ENCODE measurements at regions not wholly inside any gene's neighbourhood (a gene's known extent, or its start where the extent isn't known, plus 50 kb on each side); places are given as distances from the start of the nearest gene placed in this dataset.

DNA sequence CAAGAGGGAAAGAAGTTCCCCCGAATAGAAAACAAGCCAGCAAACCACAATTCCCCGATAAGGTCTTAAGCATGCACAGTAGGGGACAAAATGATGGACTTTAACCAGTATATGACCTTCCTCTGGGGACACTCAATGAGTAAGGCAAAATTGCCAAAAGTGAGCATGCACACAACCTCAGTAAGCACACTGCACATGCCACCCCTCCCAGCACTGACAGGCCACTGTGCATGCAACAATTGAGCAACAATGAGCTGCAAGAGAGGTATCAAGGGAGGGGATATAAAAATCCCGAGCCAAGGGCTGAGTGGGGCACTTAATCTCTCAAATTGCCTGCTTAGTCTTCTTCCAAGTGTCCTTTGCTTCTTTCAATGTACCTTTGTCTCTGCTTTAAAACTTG, 935.8 kb upstream of the SLC39A10 start:
- intact Hi-C loops (cut with micrococcal nuclease; ENCODE audit: unreplicated experiment) (no loop called here), in situ Hi-C loops (cut with HindIII; ENCODE audit: extremely low pct_ligation_motif_present, low pct_unique_long_range_greater_than_20kb) (no loop called here)
- Histone ChIP-seq H3K27me3 (ENCODE audit: control insufficient read depth in 1 of 2, insufficient read depth in 2 of 2, low read length in 2 of 2) (no peaks in the 10 kb centered on the region), H3K9me3 (ENCODE audit: low read length) (no peaks in the 10 kb centered on the region), H3K4me3 (replicated peaks in 1 of 3; ENCODE audit: insufficient read depth in 1 of 3, low read depth in 2 of 3, low read length in 3 of 3) (no peak overlapping the region), H3K27ac (ENCODE audit: extremely low read length, insufficient read depth, low read length) (no peak overlapping the region), H3K79me2 (ENCODE audit: insufficient read depth, low read length) (no peaks in the 10 kb centered on the region), H3K4me1 (ENCODE audit: insufficient read depth, low read length) (no peaks in the 10 kb centered on the region), H3K9ac (ENCODE audit: insufficient read depth, low read depth, low read length) (no peak overlapping the region), H4K20me1 (ENCODE audit: insufficient read depth, low read length) (no peaks in the 10 kb centered on the region), H2AFZ (ENCODE audit: low read length) (no peak overlapping the region), H3K4me2 (ENCODE audit: low read depth, low read length) (no peak overlapping the region), H3K36me3 (replicated peaks in 1 of 2; ENCODE audit: control insufficient read depth in 1 of 2, insufficient read depth in 2 of 2, low read length in 2 of 2) (no peaks in the 10 kb centered on the region)
- ChIA-PET POLR2A (no interaction called here), CTCF (ENCODE audit: low intra/inter-chr PET ratio, low total read pairs) (no interaction called here)
- FAIRE-seq (no peak), ATAC-seq (no peak), DNase-seq (ENCODE audit: low spot score) (no peak)
- no TSS peak for BruUV-seq (replicated peaks)
- 6% methylated on average over 3 of the region's 3 CpGs for whole genome bisulfite sequencing (ENCODE audit: low lambda C conversion rate)
- TF ChIP-seq, protein P1, sequence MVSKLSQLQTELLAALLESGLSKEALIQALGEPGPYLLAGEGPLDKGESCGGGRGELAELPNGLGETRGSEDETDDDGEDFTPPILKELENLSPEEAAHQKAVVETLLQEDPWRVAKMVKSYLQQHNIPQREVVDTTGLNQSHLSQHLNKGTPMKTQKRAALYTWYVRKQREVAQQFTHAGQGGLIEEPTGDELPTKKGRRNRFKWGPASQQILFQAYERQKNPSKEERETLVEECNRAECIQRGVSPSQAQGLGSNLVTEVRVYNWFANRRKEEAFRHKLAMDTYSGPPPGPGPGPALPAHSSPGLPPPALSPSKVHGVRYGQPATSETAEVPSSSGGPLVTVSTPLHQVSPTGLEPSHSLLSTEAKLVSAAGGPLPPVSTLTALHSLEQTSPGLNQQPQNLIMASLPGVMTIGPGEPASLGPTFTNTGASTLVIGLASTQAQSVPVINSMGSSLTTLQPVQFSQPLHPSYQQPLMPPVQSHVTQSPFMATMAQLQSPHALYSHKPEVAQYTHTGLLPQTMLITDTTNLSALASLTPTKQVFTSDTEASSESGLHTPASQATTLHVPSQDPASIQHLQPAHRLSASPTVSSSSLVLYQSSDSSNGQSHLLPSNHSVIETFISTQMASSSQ (IDR thresholded peaks at IDR 0.05; ENCODE audit: low read depth) = no peak
- TF ChIP-seq, protein P1 (CRISPR knock-in tag; IDR thresholded peaks at IDR 0.05; ENCODE audit: borderline replicate concordance) = no peak

DNA sequence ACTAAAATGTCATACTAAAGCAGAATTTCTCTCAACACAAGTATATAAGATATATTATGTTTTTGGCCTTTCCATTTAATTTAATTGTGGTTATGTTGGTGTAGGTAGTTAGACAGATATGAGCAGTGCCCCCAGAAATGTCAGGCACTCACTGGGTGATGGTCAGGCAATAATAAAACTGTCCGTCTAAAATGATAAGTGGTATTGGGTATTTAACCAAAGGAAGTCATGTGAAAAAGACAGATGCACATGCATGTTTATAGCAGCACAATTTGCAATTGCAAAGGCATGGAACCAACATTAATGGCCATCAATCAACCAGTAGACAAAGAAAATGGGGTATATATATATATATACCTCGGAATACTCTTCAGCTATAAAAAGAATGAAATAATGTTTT, 936.6 kb upstream of the SLC39A10 start:
- no peak for DNase-seq (ENCODE audit: low spot score)
- no peak for ATAC-seq
- Histone ChIP-seq H3K4me2 (ENCODE audit: low read depth, low read length) (no peak overlapping the region), H3K4me1 (ENCODE audit: insufficient read depth, low read length) (no peaks in the 10 kb centered on the region), H3K9ac (ENCODE audit: insufficient read depth, low read depth, low read length) (no peak overlapping the region), H3K79me2 (ENCODE audit: insufficient read depth, low read length) (no peaks in the 10 kb centered on the region), H3K4me3 (replicated peaks in 1 of 3; ENCODE audit: insufficient read depth in 1 of 3, low read depth in 2 of 3, low read length in 3 of 3) (no peak overlapping the region), H4K20me1 (ENCODE audit: insufficient read depth, low read length) (no peaks in the 10 kb centered on the region), H3K36me3 (replicated peaks in 1 of 2; ENCODE audit: control insufficient read depth in 1 of 2, insufficient read depth in 2 of 2, low read length in 2 of 2) (no peaks in the 10 kb centered on the region), H2AFZ (ENCODE audit: low read length) (no peak overlapping the region), H3K9me3 (ENCODE audit: low read length) (no peaks in the 10 kb centered on the region), H3K27ac (ENCODE audit: extremely low read length, insufficient read depth, low read length) (no peak overlapping the region), H3K27me3 (ENCODE audit: control insufficient read depth in 1 of 2, insufficient read depth in 2 of 2, low read length in 2 of 2) (no peaks in the 10 kb centered on the region)
- no peak for FAIRE-seq
- BruUV-seq (replicated peaks) = no TSS peak
- POLR2A ChIA-PET = no interaction called here
- WGBS (ENCODE audit: low lambda C conversion rate) = 14% methylated on average over 2 of the region's 2 CpGs
- intact Hi-C loops (cut with micrococcal nuclease; ENCODE audit: unreplicated experiment) (no loop called here), in situ Hi-C loops (cut with HindIII; ENCODE audit: extremely low pct_ligation_motif_present, low pct_unique_long_range_greater_than_20kb) (no loop called here)
- CTCF ChIA-PET (ENCODE audit: low intra/inter-chr PET ratio, low total read pairs) = no interaction called here
- TF ChIP-seq NR2C2 (CRISPR knock-in tag; IDR thresholded peaks at IDR 0.05; ENCODE audit: borderline replicate concordance) (no peak), MED13 (CRISPR knock-in tag; IDR thresholded peaks at IDR 0.05) (no peak), CENPX (CRISPR knock-in tag; IDR thresholded peaks at IDR 0.05) (no peak), ZNF282 (IDR thresholded peaks at IDR 0.05; ENCODE audit: partially characterized antibody) (no peak), ZNF431 (CRISPR knock-in tag; IDR thresholded peaks at IDR 0.05; ENCODE audit: borderline replicate concordance, low read depth) (no peak), ZNF260 (CRISPR knock-in tag; IDR thresholded peaks at IDR 0.05; ENCODE audit: borderline replicate concordance, low read depth) (no peak)
- TF ChIP-seq, protein P2, sequence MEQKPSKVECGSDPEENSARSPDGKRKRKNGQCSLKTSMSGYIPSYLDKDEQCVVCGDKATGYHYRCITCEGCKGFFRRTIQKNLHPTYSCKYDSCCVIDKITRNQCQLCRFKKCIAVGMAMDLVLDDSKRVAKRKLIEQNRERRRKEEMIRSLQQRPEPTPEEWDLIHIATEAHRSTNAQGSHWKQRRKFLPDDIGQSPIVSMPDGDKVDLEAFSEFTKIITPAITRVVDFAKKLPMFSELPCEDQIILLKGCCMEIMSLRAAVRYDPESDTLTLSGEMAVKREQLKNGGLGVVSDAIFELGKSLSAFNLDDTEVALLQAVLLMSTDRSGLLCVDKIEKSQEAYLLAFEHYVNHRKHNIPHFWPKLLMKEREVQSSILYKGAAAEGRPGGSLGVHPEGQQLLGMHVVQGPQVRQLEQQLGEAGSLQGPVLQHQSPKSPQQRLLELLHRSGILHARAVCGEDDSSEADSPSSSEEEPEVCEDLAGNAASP (CRISPR knock-in tag; IDR thresholded peaks at IDR 0.05; ENCODE audit: borderline replicate concordance) = no peak
- TF ChIP-seq, protein P3, sequence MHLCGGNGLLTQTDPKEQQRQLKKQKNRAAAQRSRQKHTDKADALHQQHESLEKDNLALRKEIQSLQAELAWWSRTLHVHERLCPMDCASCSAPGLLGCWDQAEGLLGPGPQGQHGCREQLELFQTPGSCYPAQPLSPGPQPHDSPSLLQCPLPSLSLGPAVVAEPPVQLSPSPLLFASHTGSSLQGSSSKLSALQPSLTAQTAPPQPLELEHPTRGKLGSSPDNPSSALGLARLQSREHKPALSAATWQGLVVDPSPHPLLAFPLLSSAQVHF (CRISPR knock-in tag; IDR thresholded peaks at IDR 0.05) = no peak
